Naive thymus-derived CD4-positive, alpha-beta T cell (primary cell): ENCODE measurements at regions not wholly inside any gene's neighbourhood (a gene's known extent, or its start where the extent isn't known, plus 50 kb on each side); places are given as distances from the start of the nearest gene placed in this dataset.
"Not testable (repeated sequence)": the region's sequence is repeated elsewhere in the genome, so short reads cannot be mapped to it uniquely, and the experiment has no call there.

ENCODE experiments used
- ATAC-seq: fragments of 150-1000 bp; cut with Tn5 transposase; 2 replicates; pipeline ENCODE4 v1.10.0; 2021; ENCODE audit warnings: mild to moderate bottlenecking, moderate library complexity
- CTCF ChIA-PET: fragments of 350-600 bp; sonication (Branson Sonifier 250); formaldehyde crosslinking; loops from one replicate; lab custom pipeline; 2021; ENCODE audit warnings: antibody characterized with exemption; lab: Charles Lee
- POLR2A ChIA-PET: fragments of 350-600 bp; sonication (Branson Sonifier 250); formaldehyde crosslinking; loops from one replicate; lab custom pipeline; 2021; ENCODE audit warnings: antibody characterized with exemption, inconsistent platforms; lab: Charles Lee
- DNase-seq, 9 donors: peaks; one replicate each; pipeline versions ENCODE4 v3.0.0 to v3.0.0-alpha.2; 2020 to 2022; ENCODE audit warnings: mixed read lengths in 1 of 9
- H3K27ac ChIP-seq: one replicate; pipeline ENCODE4 v1.7.0; 2013; ENCODE audit warnings: mild to moderate bottlenecking, low read depth, low read length, moderate library complexity
- H3K27me3 ChIP-seq, 2 donors: one replicate each; pipeline ENCODE4 v1.7.0; 2013; ENCODE audit warnings: low read length in 2 of 2, mild to moderate bottlenecking in 2 of 2, moderate library complexity in 2 of 2; ENCODE audit not compliant: control insufficient read depth in 2 of 2, insufficient read depth in 2 of 2
- H3K36me3 ChIP-seq, 3 experiments: 1 replicate in 2 of 3; 2 replicates in 1 of 3; pipeline ENCODE4 v1.7.0; 2013; ENCODE audit warnings: low read length in 3 of 3, mild to moderate bottlenecking in 3 of 3, moderate library complexity in 1 of 3; ENCODE audit not compliant: insufficient read depth in 3 of 3, control insufficient read depth in 2 of 3
- H3K4me1 ChIP-seq, 2 donors: one replicate each; pipeline ENCODE4 v1.7.0; 2013; ENCODE audit warnings: low read length in 2 of 2, mild to moderate bottlenecking in 2 of 2, moderate library complexity in 1 of 2; ENCODE audit not compliant: control insufficient read depth in 2 of 2, insufficient read depth in 2 of 2
- H3K4me3 ChIP-seq: 2 replicates; pipeline ENCODE4 v1.7.0; 2013; ENCODE audit warnings: mild to moderate bottlenecking, low read length
- H3K9me3 ChIP-seq, 3 experiments: 1 replicate in 2 of 3; 2 replicates in 1 of 3; pipeline ENCODE4 v1.7.0; 2013; ENCODE audit warnings: low read length in 3 of 3; ENCODE audit not compliant: control insufficient read depth in 2 of 3
- H3K27ac Mint-ChIP-seq, 9 donors: one replicate each; pipeline ENCODE4 v1.8.0; 2020 to 2022; ENCODE audit warnings: mixed read lengths in 9 of 9, mild to moderate bottlenecking in 8 of 9, moderate library complexity in 5 of 9, inconsistent platforms in 2 of 9
- H3K27me3 Mint-ChIP-seq, 5 donors: one replicate each; pipeline ENCODE4 v1.8.0; 2021 to 2022; ENCODE audit warnings: mixed read lengths in 5 of 5, mild to moderate bottlenecking in 1 of 5
- H3K36me3 Mint-ChIP-seq, 5 donors: one replicate each; pipeline ENCODE4 v1.8.0; 2020 to 2022; ENCODE audit warnings: mixed read lengths in 5 of 5, mild to moderate bottlenecking in 3 of 5, inconsistent platforms in 1 of 5
- H3K4me1 Mint-ChIP-seq, 7 donors: one replicate each; pipeline ENCODE4 v1.8.0; 2020 to 2022; ENCODE audit warnings: mixed read lengths in 7 of 7, mild to moderate bottlenecking in 3 of 7, inconsistent platforms in 1 of 7
- H3K4me3 Mint-ChIP-seq, 10 donors: one replicate each; pipeline ENCODE4 v1.8.0; 2020 to 2022; ENCODE audit warnings: mild to moderate bottlenecking in 10 of 10, mixed read lengths in 10 of 10, moderate library complexity in 6 of 10, inconsistent platforms in 2 of 10
- H3K9me3 Mint-ChIP-seq, 11 donors: one replicate each; pipeline ENCODE4 v1.8.0; 2020 to 2022; ENCODE audit warnings: mixed read lengths in 11 of 11, mild to moderate bottlenecking in 4 of 11, inconsistent platforms in 1 of 11, moderate library complexity in 1 of 11
- intact Hi-C, 2 donors: fragments of 100-400 bp; cut with micrococcal nuclease; formaldehyde crosslinking; loops; one replicate each; pipeline ENCODE4 v1.15.1; 2023

GRCh38 chr18:34322365-34323289 is 97.9 kb upstream of the NOL4 start:
- no peaks in the 10 kb centered on the region for H3K36me3 ChIP-seq
- ATAC-seq (no peak), DNase-seq (no peak)
- no peaks in the 10 kb centered on the region for H3K36me3 Mint-ChIP-seq
- no peak overlapping the region for H3K4me3 Mint-ChIP-seq
- H3K4me1 Mint-ChIP-seq: no peaks in the 10 kb centered on the region
- intact Hi-C loops: loop anchor here in 1 of 2 donors (10.0 kb wide), 2 partner anchors 62 to 198 kb away; no protein-coding TSS in a partner anchor
- H3K27me3 ChIP-seq: no peaks in the 10 kb centered on the region
- no peak overlapping the region for H3K27ac ChIP-seq
- peaks cover 0 to 26% (median 3%) of the 10 kb centered on the region in 11 donors for H3K9me3 Mint-ChIP-seq
- H3K9me3 ChIP-seq: no peaks in the 10 kb centered on the region
- no peaks in the 10 kb centered on the region for H3K4me1 ChIP-seq
- H3K27ac Mint-ChIP-seq: no peak overlapping the region
- ChIA-PET POLR2A (no interaction called here), CTCF (no interaction called here)
- H3K27me3 Mint-ChIP-seq: no peaks in the 10 kb centered on the region
- no peak overlapping the region for H3K4me3 ChIP-seq

GRCh38 chr18:34329840-34330239 is 105.1 kb upstream of the NOL4 start:
- H3K36me3 ChIP-seq: no peaks in the 10 kb centered on the region
- ChIA-PET CTCF (no interaction called here), POLR2A (no interaction called here)
- H3K4me3 ChIP-seq: no peak overlapping the region
- H3K4me1 ChIP-seq: no peaks in the 10 kb centered on the region
- no peak overlapping the region for H3K27ac Mint-ChIP-seq
- no peak overlapping the region for H3K4me3 Mint-ChIP-seq
- peaks cover 0 to 4% (median 0%) of the 10 kb centered on the region in 5 donors for H3K36me3 Mint-ChIP-seq
- H3K27me3 ChIP-seq: no peaks in the 10 kb centered on the region
- H3K4me1 Mint-ChIP-seq: no peaks in the 10 kb centered on the region
- DNase-seq: no peak
- H3K27me3 Mint-ChIP-seq: no peaks in the 10 kb centered on the region
- ATAC-seq: no peak
- H3K9me3 Mint-ChIP-seq: peaks cover 2 to 25% (median 8%) of the 10 kb centered on the region in 11 donors
- H3K9me3 ChIP-seq: no peaks in the 10 kb centered on the region
- intact Hi-C loops: loop anchor here in 1 of 2 donors (10.0 kb wide), 2 partner anchors 55 to 205 kb away; no protein-coding TSS in a partner anchor
- H3K27ac ChIP-seq: no peak overlapping the region

GRCh38 chr18:34330308-34330707 is 105.6 kb upstream of the NOL4 start:
- CTCF ChIA-PET: no interaction called here
- Mint-ChIP-seq H3K4me3 (no peak overlapping the region), H3K36me3 (peaks cover 0 to 4% (median 0%) of the 10 kb centered on the region in 5 donors), H3K27ac (no peak overlapping the region), H3K27me3 (no peaks in the 10 kb centered on the region), H3K9me3 (peaks cover 2 to 25% (median 8%) of the 10 kb centered on the region in 11 donors), H3K4me1 (no peaks in the 10 kb centered on the region)
- Histone ChIP-seq H3K27me3 (no peaks in the 10 kb centered on the region), H3K36me3 (no peaks in the 10 kb centered on the region), H3K4me1 (no peaks in the 10 kb centered on the region), H3K27ac (no peak overlapping the region), H3K4me3 (no peak overlapping the region), H3K9me3 (no peaks in the 10 kb centered on the region)
- intact Hi-C loops: no loop called here
- ATAC-seq (no peak), DNase-seq (no peak)
- POLR2A ChIA-PET: no interaction called here

GRCh38 chr18:34330907-34331306 is 106.2 kb upstream of the NOL4 start:
- intact Hi-C loops, H3K36me3 ChIP-seq, H3K27me3 Mint-ChIP-seq, H3K27ac Mint-ChIP-seq, H3K4me3 Mint-ChIP-seq, CTCF ChIA-PET, H3K9me3 ChIP-seq, H3K27ac ChIP-seq, ATAC-seq, H3K36me3 Mint-ChIP-seq, H3K4me1 ChIP-seq, DNase-seq, H3K27me3 ChIP-seq, H3K4me3 ChIP-seq, POLR2A ChIA-PET, H3K4me1 Mint-ChIP-seq: not testable (repeated sequence)
- H3K9me3 Mint-ChIP-seq: peaks cover 2 to 20% (median 7%) of the 10 kb centered on the region in 11 donors

GRCh38 chr18:34331343-34331742 is 106.6 kb upstream of the NOL4 start:
- H3K4me3 ChIP-seq, H3K27me3 Mint-ChIP-seq, POLR2A ChIA-PET, H3K36me3 Mint-ChIP-seq, H3K27me3 ChIP-seq, H3K27ac ChIP-seq, H3K4me1 ChIP-seq, ATAC-seq, H3K4me1 Mint-ChIP-seq, DNase-seq, H3K36me3 ChIP-seq, H3K27ac Mint-ChIP-seq, intact Hi-C loops, H3K4me3 Mint-ChIP-seq, CTCF ChIA-PET, H3K9me3 ChIP-seq: not testable (repeated sequence)
- peaks cover 2 to 19% (median 7%) of the 10 kb centered on the region in 11 donors for H3K9me3 Mint-ChIP-seq

- ChIA-PET CTCF (no interaction called here), POLR2A (no interaction called here)
- Histone ChIP-seq H3K4me1 (no peaks in the 10 kb centered on the region), H3K27me3 (no peaks in the 10 kb centered on the region), H3K27ac (no peak overlapping the region), H3K4me3 (no peak overlapping the region), H3K36me3 (no peaks in the 10 kb centered on the region), H3K9me3 (no peaks in the 10 kb centered on the region)
- ATAC-seq (no peak), DNase-seq (no peak)
- no peak overlapping the region for H3K27ac Mint-ChIP-seq
- H3K27me3 Mint-ChIP-seq: no peaks in the 10 kb centered on the region
- H3K36me3 Mint-ChIP-seq: no peaks in the 10 kb centered on the region
- H3K4me3 Mint-ChIP-seq: no peak overlapping the region
- intact Hi-C loops: no loop called here
- H3K9me3 Mint-ChIP-seq: peaks cover 0 to 21% (median 7%) of the 10 kb centered on the region in 11 donors
- no peaks in the 10 kb centered on the region for H3K4me1 Mint-ChIP-seq
Measured at GRCh38 chr18:34339155-34339554, 114.4 kb upstream of the NOL4 start.

GRCh38 chr18:34342960-34343359 is 118.2 kb upstream of the NOL4 start:
- intact Hi-C loops: no loop called here
- no peak overlapping the region for H3K27ac ChIP-seq
- ChIA-PET POLR2A (no interaction called here), CTCF (no interaction called here)
- Mint-ChIP-seq H3K27ac (no peak overlapping the region), H3K9me3 (peaks cover 0 to 21% (median 7%) of the 10 kb centered on the region in 11 donors), H3K4me1 (no peaks in the 10 kb centered on the region), H3K27me3 (no peaks in the 10 kb centered on the region), H3K4me3 (no peak overlapping the region), H3K36me3 (no peaks in the 10 kb centered on the region)
- no peak overlapping the region for H3K4me3 ChIP-seq
- H3K36me3 ChIP-seq: no peaks in the 10 kb centered on the region
- ATAC-seq (no peak), DNase-seq (no peak)
- H3K27me3 ChIP-seq: no peaks in the 10 kb centered on the region
- H3K4me1 ChIP-seq: no peaks in the 10 kb centered on the region
- H3K9me3 ChIP-seq: no peaks in the 10 kb centered on the region
